Activated T-helper 2 cell treated with anti-CD3 and anti-CD28 coated beads, Interferon-gamma antibody, Interleukin-2, Interleukin-4, amounts not matched to agents 10 μg/mL and 5 μg/mL and 100 μg/mL, durations not matched to agents 14 hours and 24 hours and 36 hours (primary cell): ENCODE measurements at regions not wholly inside any gene's neighbourhood (a gene's known extent, or its start where the extent isn't known, plus 50 kb on each side); places are given as distances from the start of the nearest gene placed in this dataset.
"Not testable (repeated sequence)": the region's sequence is repeated elsewhere in the genome, so short reads cannot be mapped to it uniquely, and the experiment has no call there.

ENCODE experiments used
- DNase-seq: peaks from one replicate; pipeline ENCODE4 v3.0.0; 2021; ENCODE audit warnings: low spot score
- H3K27ac Mint-ChIP-seq: one replicate; pipeline ENCODE4 v1.8.0; 2021; ENCODE audit warnings: mixed read lengths
- H3K27me3 Mint-ChIP-seq: one replicate; pipeline ENCODE4 v1.8.0; 2021; ENCODE audit warnings: low read depth, mixed read lengths
- H3K36me3 Mint-ChIP-seq: one replicate; pipeline ENCODE4 v1.8.0; 2021; ENCODE audit warnings: low read depth, mixed read lengths
- H3K4me1 Mint-ChIP-seq: one replicate; pipeline ENCODE4 v1.8.0; 2021; ENCODE audit warnings: low read depth, mixed read lengths
- H3K4me3 Mint-ChIP-seq: one replicate; pipeline ENCODE4 v1.8.0; 2021; ENCODE audit warnings: low read depth, mild to moderate bottlenecking, moderate library complexity, mixed read lengths
- H3K9me3 Mint-ChIP-seq: one replicate; pipeline ENCODE4 v1.8.0; 2021; ENCODE audit warnings: mixed read lengths
- intact Hi-C: fragments of 100-400 bp; cut with micrococcal nuclease; formaldehyde crosslinking; loops from one replicate; pipeline ENCODE4 v1.15.1; 2023

- intact Hi-C loops, H3K36me3 Mint-ChIP-seq, DNase-seq, H3K27me3 Mint-ChIP-seq, H3K4me1 Mint-ChIP-seq, H3K27ac Mint-ChIP-seq, H3K9me3 Mint-ChIP-seq, H3K4me3 Mint-ChIP-seq: not testable (repeated sequence)
Observed at GRCh38 chr10:95137990-95138625, 55.9 kb upstream of the ACSM6 start.

GRCh38 chr10:95134490-95134889, 59.5 kb upstream of the ACSM6 start:
- Mint-ChIP-seq H3K36me3 (no peaks in the 10 kb centered on the region), H3K9me3 (no peaks in the 10 kb centered on the region), H3K27ac (no peak overlapping the region), H3K4me1 (no peaks in the 10 kb centered on the region), H3K27me3 (peaks cover 7% of the 10 kb centered on the region), H3K4me3 (no peak overlapping the region)
- intact Hi-C loops: loop anchor here (5.0 kb wide), 1 partner anchor 48 kb away; no protein-coding TSS in a partner anchor
- no peak for DNase-seq

GRCh38 chr10:95133997-95134396, 60.0 kb upstream of the ACSM6 start:
- Mint-ChIP-seq H3K36me3 (no peaks in the 10 kb centered on the region), H3K27me3 (peaks cover 7% of the 10 kb centered on the region), H3K4me3 (no peak overlapping the region), H3K9me3 (no peaks in the 10 kb centered on the region), H3K4me1 (no peaks in the 10 kb centered on the region), H3K27ac (no peak overlapping the region)
- DNase-seq: no peak
- intact Hi-C loops: loop anchor here (1.0 to 5.0 kb wide), 3 partner anchors 48 to 229 kb away; no protein-coding TSS in a partner anchor

- peak; percentile 61 for DNase-seq
- Mint-ChIP-seq H3K27me3 (peaks cover 1% of the 10 kb centered on the region), H3K27ac (no peak overlapping the region), H3K4me1 (no peaks in the 10 kb centered on the region), H3K36me3 (no peaks in the 10 kb centered on the region), H3K4me3 (no peak overlapping the region), H3K9me3 (no peaks in the 10 kb centered on the region)
- intact Hi-C loops: loop anchor here (1.0 to 5.0 kb wide), 3 partner anchors 49 to 230 kb away; no protein-coding TSS in a partner anchor
Observed at GRCh38 chr10:95133016-95133752, 60.9 kb upstream of the ACSM6 start.

GRCh38 chr10:95130429-95130828, 61.1 kb upstream of the CYP2C8 start:
- H3K9me3 Mint-ChIP-seq, H3K4me1 Mint-ChIP-seq, H3K4me3 Mint-ChIP-seq, H3K27ac Mint-ChIP-seq, H3K27me3 Mint-ChIP-seq, H3K36me3 Mint-ChIP-seq, DNase-seq: not testable (repeated sequence)
- intact Hi-C loops: loop anchor here (5.0 kb wide), 1 partner anchor 52 kb away; no protein-coding TSS in a partner anchor

- no peak for DNase-seq
- H3K36me3 Mint-ChIP-seq: no peaks in the 10 kb centered on the region
- H3K4me3 Mint-ChIP-seq: no peak overlapping the region
- H3K27ac Mint-ChIP-seq: no peak overlapping the region
- no peaks in the 10 kb centered on the region for H3K9me3 Mint-ChIP-seq
- intact Hi-C loops: no loop called here
- no peaks in the 10 kb centered on the region for H3K4me1 Mint-ChIP-seq
- H3K27me3 Mint-ChIP-seq: no peaks in the 10 kb centered on the region
Observed at GRCh38 chr10:95125582-95125981, 56.3 kb upstream of the CYP2C8 start.

GRCh38 chr10:95122736-95123135, 53.4 kb upstream of the CYP2C8 start:
- no peak overlapping the region for H3K27ac Mint-ChIP-seq
- no peaks in the 10 kb centered on the region for H3K4me1 Mint-ChIP-seq
- no peaks in the 10 kb centered on the region for H3K36me3 Mint-ChIP-seq
- H3K27me3 Mint-ChIP-seq: no peaks in the 10 kb centered on the region
- intact Hi-C loops: no loop called here
- no peak overlapping the region for H3K4me3 Mint-ChIP-seq
- no peak for DNase-seq
- H3K9me3 Mint-ChIP-seq: peaks cover 5% of the 10 kb centered on the region

GRCh38 chr10:95121904-95122303, 52.6 kb upstream of the CYP2C8 start:
- no peak for DNase-seq
- intact Hi-C loops: no loop called here
- Mint-ChIP-seq H3K27me3 (no peaks in the 10 kb centered on the region), H3K27ac (no peak overlapping the region), H3K9me3 (peaks cover 5% of the 10 kb centered on the region), H3K4me1 (no peaks in the 10 kb centered on the region), H3K4me3 (no peak overlapping the region), H3K36me3 (no peaks in the 10 kb centered on the region)
